Upper lobe of right lung (tissue), 1 donor: ENCODE measurements at regions not wholly inside any gene's neighbourhood (a gene's known extent, or its start where the extent isn't known, plus 50 kb on each side); places are given as distances from the start of the nearest gene placed in this dataset.

Experiments
- ATAC-seq: fragments of 200-7000 bp; cut with Tn5 transposase; one replicate; pipeline ENCODE4 v1.9.1; 2020; ENCODE audit warnings: mild to moderate bottlenecking, moderate library complexity
- DNase-seq: peaks from one replicate; pipeline ENCODE4 v3.0.0-alpha.2; 2020
- H3K27ac ChIP-seq: fragments of 200-600 bp; one replicate; pipeline ENCODE4 v1.8.0; 2022
- H3K27me3 ChIP-seq: fragments of 200-600 bp; one replicate; pipeline ENCODE4 v1.8.0; 2022; ENCODE audit warnings: mild to moderate bottlenecking
- H3K36me3 ChIP-seq: fragments of 200-600 bp; one replicate; pipeline ENCODE4 v1.8.0; 2022
- H3K4me1 ChIP-seq: fragments of 200-600 bp; one replicate; pipeline ENCODE4 v1.8.0; 2022
- H3K4me3 ChIP-seq: fragments of 200-600 bp; one replicate; pipeline ENCODE4 v1.8.0; 2022; ENCODE audit warnings: mild to moderate bottlenecking
- H3K9me3 ChIP-seq: fragments of 200-600 bp; one replicate; pipeline ENCODE4 v1.8.0; 2022
- CTCF ChIP-seq: fragments of 200-600 bp; IDR thresholded peaks from one replicate; pipeline ENCODE4 v1.8.0; 2022; ENCODE audit warnings: antibody characterized with exemption
- intact Hi-C: fragments of 100-400 bp; cut with DNase I; formaldehyde crosslinking; loops from one replicate; pipeline ENCODE4 v1.11.0; 2022
- donor health status: DM: no; HTN: yes; CAD: no; lungs with severe emphysema.

- Histone ChIP-seq H3K4me3 (no peak overlapping the region), H3K27me3 (no peaks in the 10 kb centered on the region), H3K36me3 (no peaks in the 10 kb centered on the region), H3K27ac (no peak overlapping the region), H3K9me3 (no peaks in the 10 kb centered on the region), H3K4me1 (no peaks in the 10 kb centered on the region)
- DNase-seq (no peak), ATAC-seq (peak; percentile 15)
- no peak for TF ChIP-seq CTCF
- intact Hi-C loops: no loop called here
Observed at GRCh38 chr15:80331886-80332406, 72.2 kb upstream of the ARNT2 start.

- ATAC-seq (no peak), DNase-seq (no peak)
- Histone ChIP-seq H3K9me3 (no peaks in the 10 kb centered on the region), H3K4me1 (no peaks in the 10 kb centered on the region), H3K27me3 (no peaks in the 10 kb centered on the region), H3K36me3 (no peaks in the 10 kb centered on the region), H3K4me3 (no peak overlapping the region), H3K27ac (no peak overlapping the region)
- intact Hi-C loops: no loop called here
- TF ChIP-seq CTCF: no peak
Observed at GRCh38 chr15:80333261-80333660, 70.9 kb upstream of the ARNT2 start.

- intact Hi-C loops: no loop called here
- H3K27me3 ChIP-seq: no peaks in the 10 kb centered on the region
- ATAC-seq (no peak), DNase-seq (no peak)
- H3K4me1 ChIP-seq: no peaks in the 10 kb centered on the region
- no peak overlapping the region for H3K27ac ChIP-seq
- no peaks in the 10 kb centered on the region for H3K9me3 ChIP-seq
- H3K36me3 ChIP-seq: no peaks in the 10 kb centered on the region
- H3K4me3 ChIP-seq: no peak overlapping the region
- no peak for TF ChIP-seq CTCF
Observed at GRCh38 chr15:80334521-80334920, 69.7 kb upstream of the ARNT2 start.

- DNase-seq (no peak), ATAC-seq (no peak)
- Histone ChIP-seq H3K4me3 (no peak overlapping the region), H3K4me1 (peaks cover 7% of the 10 kb centered on the region), H3K27me3 (no peaks in the 10 kb centered on the region), H3K9me3 (no peaks in the 10 kb centered on the region), H3K27ac (no peak overlapping the region), H3K36me3 (no peaks in the 10 kb centered on the region)
- intact Hi-C loops: no loop called here
- no peak for TF ChIP-seq CTCF
Observed at GRCh38 chr15:80339601-80340000, 64.6 kb upstream of the ARNT2 start.

GRCh38 chr15:80342148-80342547, 62.0 kb upstream of the ARNT2 start:
- no peak for DNase-seq
- no peak overlapping the region for H3K4me3 ChIP-seq
- no peaks in the 10 kb centered on the region for H3K27me3 ChIP-seq
- no peaks in the 10 kb centered on the region for H3K9me3 ChIP-seq
- intact Hi-C loops: no loop called here
- H3K4me1 ChIP-seq: peaks cover 7% of the 10 kb centered on the region
- no peak for ATAC-seq
- no peaks in the 10 kb centered on the region for H3K36me3 ChIP-seq
- H3K27ac ChIP-seq: no peak overlapping the region
- TF ChIP-seq CTCF: no peak

- H3K4me3 ChIP-seq: no peak overlapping the region
- no peaks in the 10 kb centered on the region for H3K9me3 ChIP-seq
- no peaks in the 10 kb centered on the region for H3K27me3 ChIP-seq
- no peak overlapping the region for H3K27ac ChIP-seq
- peak; percentile 72 for DNase-seq
- no peak for TF ChIP-seq CTCF
- ATAC-seq: peak; percentile 81
- intact Hi-C loops: no loop called here
- no peaks in the 10 kb centered on the region for H3K36me3 ChIP-seq
- peaks cover 7% of the 10 kb centered on the region for H3K4me1 ChIP-seq
Observed at GRCh38 chr15:80343554-80343992, 60.6 kb upstream of the ARNT2 start.
